ENCODE measurements at regions not wholly inside any gene's neighbourhood (a gene's known extent, or its start where the extent isn't known, plus 50 kb on each side); places are given as distances from the start of the nearest gene placed in this dataset.
"Not testable (repeated sequence)": the region's sequence is repeated elsewhere in the genome, so short reads cannot be mapped to it uniquely, and the experiment has no call there.

DNA sequence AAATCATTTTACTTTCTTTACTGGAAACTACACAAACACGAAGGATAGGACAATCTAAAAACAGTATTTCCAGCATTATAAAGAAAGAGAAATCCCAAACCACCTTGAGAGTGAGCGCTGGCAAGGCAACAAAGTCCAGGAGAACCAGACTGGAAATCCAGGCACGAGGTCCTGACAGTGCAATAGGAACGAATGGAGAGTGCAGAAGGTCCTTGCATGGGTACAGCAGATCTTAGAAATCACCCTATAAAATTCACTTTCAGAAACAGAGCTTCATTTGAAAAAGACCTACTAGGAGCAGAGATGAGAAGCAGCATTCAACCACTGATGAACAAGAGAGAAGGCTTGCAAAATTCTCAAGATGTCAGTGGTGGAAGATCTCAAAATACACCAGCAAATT lies 133.7 kb upstream of the ST8SIA4 start:
- no peak overlapping the region for H3K4me3 ChIP-seq (ENCODE audit: low read length)
- DNase-seq (ENCODE audit: low read depth), result no peak
- TF ChIP-seq, protein P1, sequence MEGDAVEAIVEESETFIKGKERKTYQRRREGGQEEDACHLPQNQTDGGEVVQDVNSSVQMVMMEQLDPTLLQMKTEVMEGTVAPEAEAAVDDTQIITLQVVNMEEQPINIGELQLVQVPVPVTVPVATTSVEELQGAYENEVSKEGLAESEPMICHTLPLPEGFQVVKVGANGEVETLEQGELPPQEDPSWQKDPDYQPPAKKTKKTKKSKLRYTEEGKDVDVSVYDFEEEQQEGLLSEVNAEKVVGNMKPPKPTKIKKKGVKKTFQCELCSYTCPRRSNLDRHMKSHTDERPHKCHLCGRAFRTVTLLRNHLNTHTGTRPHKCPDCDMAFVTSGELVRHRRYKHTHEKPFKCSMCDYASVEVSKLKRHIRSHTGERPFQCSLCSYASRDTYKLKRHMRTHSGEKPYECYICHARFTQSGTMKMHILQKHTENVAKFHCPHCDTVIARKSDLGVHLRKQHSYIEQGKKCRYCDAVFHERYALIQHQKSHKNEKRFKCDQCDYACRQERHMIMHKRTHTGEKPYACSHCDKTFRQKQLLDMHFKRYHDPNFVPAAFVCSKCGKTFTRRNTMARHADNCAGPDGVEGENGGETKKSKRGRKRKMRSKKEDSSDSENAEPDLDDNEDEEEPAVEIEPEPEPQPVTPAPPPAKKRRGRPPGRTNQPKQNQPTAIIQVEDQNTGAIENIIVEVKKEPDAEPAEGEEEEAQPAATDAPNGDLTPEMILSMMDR (IDR thresholded peaks at IDR 0.05; ENCODE audit: insufficient read depth, low read depth, low read length, missing control alignments), result no peak

DNA sequence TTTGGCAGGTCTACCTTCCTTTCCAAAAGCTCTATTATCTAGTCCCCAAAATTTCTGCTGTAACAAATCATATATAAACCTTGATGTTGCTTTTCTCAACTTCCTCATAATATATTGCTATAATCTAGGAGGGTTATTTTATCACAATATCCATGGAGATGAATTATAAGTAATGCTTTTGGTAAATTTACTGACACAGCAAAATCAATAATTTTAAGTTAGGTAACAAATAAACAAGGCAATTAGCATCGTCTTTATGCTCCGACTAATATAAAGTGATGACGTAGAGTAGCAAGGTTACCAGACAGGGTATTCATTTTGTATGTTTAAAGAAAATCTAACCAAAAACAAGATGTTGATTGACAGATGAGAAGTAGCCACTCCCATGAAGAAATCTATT lies 132.3 kb upstream of the ST8SIA4 start:
- no peak overlapping the region for H3K4me3 ChIP-seq (ENCODE audit: low read length)
- TF ChIP-seq, protein P1 (IDR thresholded peaks at IDR 0.05; ENCODE audit: insufficient read depth, low read depth, low read length, missing control alignments), result no peak
- no peak for DNase-seq (ENCODE audit: low read depth)

DNA sequence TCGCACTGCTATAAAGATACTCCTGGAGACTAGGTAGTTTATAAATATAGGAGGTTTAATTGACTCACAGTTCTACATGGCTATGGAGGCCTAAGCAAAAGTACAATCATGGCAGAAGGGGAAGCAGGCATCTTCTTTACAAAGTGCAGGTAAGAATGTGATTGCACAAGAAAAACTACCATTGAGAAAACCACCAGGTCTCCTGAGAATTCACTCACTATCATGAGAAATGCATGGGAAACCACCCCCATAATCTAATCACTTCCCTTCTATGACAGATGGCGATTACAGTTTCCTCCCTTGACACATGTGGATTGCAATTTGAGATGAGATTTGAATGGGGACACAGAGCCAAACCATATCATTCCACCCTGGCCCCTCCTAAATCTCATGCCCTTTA lies 121.2 kb upstream of the ST8SIA4 start:
- TF ChIP-seq, protein P1 (IDR thresholded peaks at IDR 0.05; ENCODE audit: insufficient read depth, low read depth, low read length, missing control alignments), result no peak
- no peak overlapping the region for H3K4me3 ChIP-seq (ENCODE audit: low read length)
- no peak for DNase-seq (ENCODE audit: low read depth)

DNA sequence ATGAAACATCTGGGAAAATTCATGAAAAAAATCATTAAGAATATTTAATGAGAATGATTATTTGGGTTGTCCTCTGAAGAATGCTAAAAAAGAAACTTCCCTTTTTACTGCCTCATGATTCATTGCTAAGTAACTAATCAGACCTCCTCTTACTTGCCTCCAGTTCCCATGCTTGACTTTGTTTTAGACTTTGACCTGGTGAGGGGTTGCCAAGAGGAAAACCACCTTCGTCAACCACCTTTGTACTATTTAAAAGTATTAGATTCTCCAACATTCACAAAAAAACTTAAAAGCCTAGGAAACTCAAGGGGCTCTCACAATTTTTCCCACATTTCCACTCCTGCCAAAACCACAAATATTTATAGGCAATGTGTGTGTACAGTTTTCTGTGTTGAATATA lies 115.2 kb upstream of the ST8SIA4 start:
- no peak for DNase-seq (ENCODE audit: low read depth)
- H3K4me3 ChIP-seq (ENCODE audit: low read length), result no peak overlapping the region
- TF ChIP-seq, protein P1 (IDR thresholded peaks at IDR 0.05; ENCODE audit: insufficient read depth, low read depth, low read length, missing control alignments), result no peak

DNA sequence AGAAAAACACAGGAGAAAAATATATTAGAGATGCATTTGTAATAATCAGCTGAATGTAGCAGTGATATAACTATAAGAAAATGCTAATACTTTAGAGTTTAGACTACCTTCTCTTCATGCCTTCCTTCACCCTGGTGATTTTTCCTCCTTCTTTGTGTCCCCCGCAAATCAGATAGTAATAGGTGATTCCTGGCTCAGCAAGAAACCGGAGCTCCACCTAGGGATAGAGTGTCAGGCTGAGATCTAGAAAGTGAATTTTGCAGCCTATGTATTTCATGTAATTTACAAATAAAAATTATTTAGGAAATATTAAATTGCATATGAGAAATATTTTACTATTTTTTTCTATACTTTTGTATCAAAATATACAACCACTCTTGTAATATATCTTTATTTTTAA lies 109.8 kb upstream of the ST8SIA4 start:
- no peak overlapping the region for H3K4me3 ChIP-seq (ENCODE audit: low read length)
- DNase-seq (ENCODE audit: low read depth), result no peak
- TF ChIP-seq, protein P1 (IDR thresholded peaks at IDR 0.05; ENCODE audit: insufficient read depth, low read depth, low read length, missing control alignments), result no peak

DNA sequence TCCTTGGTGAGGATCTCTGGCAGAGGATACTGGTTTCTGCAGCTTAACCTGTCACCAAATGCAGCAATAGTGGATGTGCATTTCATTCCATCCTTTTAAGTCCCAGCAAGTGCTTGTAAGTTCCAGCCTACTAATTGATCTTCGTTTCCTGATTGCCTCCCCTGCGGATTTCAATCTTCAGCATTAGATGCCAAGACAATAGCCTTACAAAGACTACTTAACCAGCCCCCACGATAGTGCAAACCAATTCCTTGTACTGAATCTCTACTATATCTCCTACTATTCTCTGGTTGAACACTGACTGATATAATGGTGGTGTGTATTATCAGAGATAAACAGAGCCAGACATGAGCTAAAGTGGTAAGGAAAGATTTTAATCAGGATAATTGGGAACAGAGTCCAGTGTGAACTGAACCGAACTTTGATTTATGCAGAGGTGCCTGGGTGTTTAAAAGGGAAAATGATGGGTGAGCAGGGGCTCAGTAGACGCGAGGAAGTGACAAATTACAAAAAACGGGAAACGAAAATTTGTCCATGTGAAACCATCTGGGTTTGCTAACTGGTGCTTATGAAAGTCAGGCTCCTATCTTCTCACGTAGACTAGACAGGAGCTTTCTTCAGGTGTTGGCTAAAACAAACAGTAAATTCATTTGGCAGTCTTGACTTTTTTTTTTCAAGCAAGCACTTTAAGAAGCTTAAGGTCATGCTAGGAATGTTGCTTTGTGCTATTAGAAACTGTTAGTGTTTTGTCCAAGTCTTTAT lies 106.9 kb upstream of the ST8SIA4 start:
- TF ChIP-seq, protein P1 (IDR thresholded peaks at IDR 0.05; ENCODE audit: insufficient read depth, low read depth, low read length, missing control alignments), result no peak
- no peak overlapping the region for H3K4me3 ChIP-seq (ENCODE audit: low read length)
- DNase-seq (ENCODE audit: low read depth), result no peak

DNA sequence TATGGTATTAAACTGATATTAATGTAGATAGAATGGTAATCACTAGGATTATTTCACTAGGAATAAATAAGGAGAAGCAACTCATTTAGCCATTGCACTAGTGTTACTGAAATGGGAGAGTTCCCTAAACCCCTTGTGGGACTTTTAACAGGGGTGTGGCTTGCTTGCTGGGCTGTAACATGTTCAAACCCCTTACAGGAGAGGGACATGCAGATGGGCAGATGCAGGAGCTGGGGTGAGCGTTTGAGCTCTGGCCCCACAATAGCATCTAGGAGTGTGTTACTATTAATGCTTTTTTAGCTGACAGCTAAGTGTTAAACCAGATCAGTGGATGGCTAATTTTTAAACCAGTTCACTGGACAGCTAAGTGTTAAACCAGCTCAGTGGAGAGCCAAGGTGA lies 89.3 kb upstream of the ST8SIA4 start:
- H3K4me3 ChIP-seq (ENCODE audit: low read length), result no peak overlapping the region
- TF ChIP-seq, protein P1 (IDR thresholded peaks at IDR 0.05; ENCODE audit: insufficient read depth, low read depth, low read length, missing control alignments), result no peak
- DNase-seq (ENCODE audit: low read depth), result no peak

DNA sequence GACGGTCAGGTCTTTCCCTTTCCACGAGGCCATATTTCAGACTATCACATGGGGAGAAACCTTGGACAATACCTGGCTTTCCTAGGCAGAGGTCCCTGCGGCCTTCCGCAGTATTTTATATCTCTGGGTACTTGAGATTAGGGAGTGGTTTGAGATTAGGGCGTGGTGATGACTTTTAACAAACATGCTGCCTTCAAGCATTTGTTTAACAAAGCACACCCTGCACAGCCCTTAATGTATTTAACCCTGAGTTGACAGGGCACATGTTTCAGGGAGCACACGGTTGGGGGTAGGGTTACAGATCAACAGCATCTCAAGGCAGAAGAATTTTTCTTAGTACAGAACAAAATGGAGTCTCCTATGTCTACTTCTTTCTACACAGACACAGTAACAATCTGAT lies 80.5 kb upstream of the ST8SIA4 start:
- not testable (repeated sequence) for H3K4me3 ChIP-seq (ENCODE audit: low read length); DNase-seq (ENCODE audit: low read depth)
